ENCODE measurements at regions not wholly inside any gene's neighbourhood (a gene's known extent, or its start where the extent isn't known, plus 50 kb on each side); places are given as distances from the start of the nearest gene placed in this dataset.

DNA sequence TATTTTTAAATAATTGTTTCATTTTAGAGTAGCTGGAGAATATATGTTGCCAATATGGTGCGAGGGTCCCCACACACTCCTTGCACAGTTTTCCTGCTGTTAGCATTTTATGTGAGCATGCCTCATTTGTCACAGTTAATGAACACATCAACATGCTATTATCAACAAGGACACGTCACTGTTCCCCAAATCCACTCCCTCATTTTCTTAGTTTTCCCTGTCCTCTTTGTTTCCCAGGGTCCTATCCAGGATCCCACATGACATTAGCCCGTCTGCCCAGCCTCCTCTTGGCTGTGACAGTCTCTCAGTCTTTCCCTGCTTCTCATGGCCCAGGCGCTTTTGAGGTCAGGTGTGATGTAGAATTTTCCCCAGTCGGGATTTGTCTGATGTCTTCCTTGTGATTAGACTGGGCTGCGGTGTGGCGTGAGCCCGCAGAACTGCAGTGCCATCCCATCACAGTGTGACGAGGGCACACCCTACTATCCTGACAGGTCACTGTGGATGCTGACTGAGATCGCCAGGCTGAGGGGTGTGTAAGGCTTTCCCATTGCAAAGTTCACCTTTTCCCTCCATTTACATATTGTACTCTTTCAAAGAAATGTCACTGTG is 450.6 kb upstream of the B3GAT1 start:
- Histone ChIP-seq H2AFZ (ENCODE audit: low read length) (no peak overlapping the region), H3K9ac (ENCODE audit: insufficient read depth, low read depth, low read length) (no peak overlapping the region), H3K79me2 (ENCODE audit: insufficient read depth, low read length) (no peaks in the 10 kb centered on the region), H4K20me1 (ENCODE audit: insufficient read depth, low read length) (no peaks in the 10 kb centered on the region), H3K27me3 (ENCODE audit: control insufficient read depth in 1 of 2, insufficient read depth in 2 of 2, low read length in 2 of 2) (peaks cover 2 to 5% of the 10 kb centered on the region in 2 experiments; a peak in 4 of 5 replicates), H3K9me3 (ENCODE audit: low read length) (no peaks in the 10 kb centered on the region), H3K27ac (ENCODE audit: extremely low read length, insufficient read depth, low read length) (no peak overlapping the region), H3K36me3 (replicated peaks in 1 of 2; ENCODE audit: control insufficient read depth in 1 of 2, insufficient read depth in 2 of 2, low read length in 2 of 2) (no peaks in the 10 kb centered on the region), H3K4me2 (ENCODE audit: low read depth, low read length) (no peak overlapping the region), H3K4me3 (replicated peaks in 1 of 3; ENCODE audit: insufficient read depth in 1 of 3, low read depth in 2 of 3, low read length in 3 of 3) (no peak overlapping the region), H3K4me1 (ENCODE audit: insufficient read depth, low read length) (no peaks in the 10 kb centered on the region)
- WGBS (ENCODE audit: low lambda C conversion rate) = 13% methylated on average over 7 of the region's 10 CpGs
- intact Hi-C loops (cut with micrococcal nuclease; ENCODE audit: unreplicated experiment) = no loop called here
- BruUV-seq (replicated peaks) = no TSS peak
- DNase-seq (ENCODE audit: low spot score) (no peak), ATAC-seq (no peak), FAIRE-seq (no peak)
- in situ Hi-C loops (cut with HindIII; ENCODE audit: extremely low pct_ligation_motif_present, low pct_unique_long_range_greater_than_20kb) = no loop called here
- ChIA-PET POLR2A (no interaction called here), CTCF (ENCODE audit: low intra/inter-chr PET ratio, low total read pairs) (no interaction called here)
- TF ChIP-seq, protein P1, sequence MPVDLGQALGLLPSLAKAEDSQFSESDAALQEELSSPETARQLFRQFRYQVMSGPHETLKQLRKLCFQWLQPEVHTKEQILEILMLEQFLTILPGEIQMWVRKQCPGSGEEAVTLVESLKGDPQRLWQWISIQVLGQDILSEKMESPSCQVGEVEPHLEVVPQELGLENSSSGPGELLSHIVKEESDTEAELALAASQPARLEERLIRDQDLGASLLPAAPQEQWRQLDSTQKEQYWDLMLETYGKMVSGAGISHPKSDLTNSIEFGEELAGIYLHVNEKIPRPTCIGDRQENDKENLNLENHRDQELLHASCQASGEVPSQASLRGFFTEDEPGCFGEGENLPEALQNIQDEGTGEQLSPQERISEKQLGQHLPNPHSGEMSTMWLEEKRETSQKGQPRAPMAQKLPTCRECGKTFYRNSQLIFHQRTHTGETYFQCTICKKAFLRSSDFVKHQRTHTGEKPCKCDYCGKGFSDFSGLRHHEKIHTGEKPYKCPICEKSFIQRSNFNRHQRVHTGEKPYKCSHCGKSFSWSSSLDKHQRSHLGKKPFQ (CRISPR knock-in tag; IDR thresholded peaks at IDR 0.05; ENCODE audit: insufficient replicate concordance) = no peak
- TF ChIP-seq TP53 (CRISPR knock-in tag; conservative IDR thresholded peaks at IDR 0.05) (no peak), ZNF841 (CRISPR knock-in tag; IDR thresholded peaks at IDR 0.05; ENCODE audit: borderline replicate concordance) (no peak), TAF1 (CRISPR knock-in tag; IDR thresholded peaks at IDR 0.05) (no peak), ARHGAP35 (CRISPR knock-in tag; IDR thresholded peaks at IDR 0.05; ENCODE audit: borderline replicate concordance) (no peak), AHR (CRISPR knock-in tag; IDR thresholded peaks at IDR 0.05) (no peak), KDM6A (CRISPR knock-in tag; IDR thresholded peaks at IDR 0.05; ENCODE audit: low read depth) (no peak)
- TF ChIP-seq, protein P2, sequence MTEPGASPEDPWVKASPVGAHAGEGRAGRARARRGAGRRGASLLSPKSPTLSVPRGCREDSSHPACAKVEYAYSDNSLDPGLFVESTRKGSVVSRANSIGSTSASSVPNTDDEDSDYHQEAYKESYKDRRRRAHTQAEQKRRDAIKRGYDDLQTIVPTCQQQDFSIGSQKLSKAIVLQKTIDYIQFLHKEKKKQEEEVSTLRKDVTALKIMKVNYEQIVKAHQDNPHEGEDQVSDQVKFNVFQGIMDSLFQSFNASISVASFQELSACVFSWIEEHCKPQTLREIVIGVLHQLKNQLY (CRISPR knock-in tag; IDR thresholded peaks at IDR 0.05) = no peak
